ENCODE measurements at regions not wholly inside any gene's neighbourhood (a gene's known extent, or its start where the extent isn't known, plus 50 kb on each side); places are given as distances from the start of the nearest gene placed in this dataset.

GRCh38 chr10:61188691-61189090 is 244.7 kb upstream of the RHOBTB1 start:
- no peak for DNase-seq (ENCODE audit: low read depth in 2 of 2)

GRCh38 chr10:61188101-61188500 is 244.1 kb upstream of the RHOBTB1 start:
- DNase-seq (ENCODE audit: low read depth in 2 of 2): no peak

- DNase-seq (ENCODE audit: low read depth in 2 of 2): no peak
These were observed 243.6 kb upstream of the RHOBTB1 start for GRCh38 chr10:61187601-61188000.

GRCh38 chr10:61186408-61186807 is 242.4 kb upstream of the RHOBTB1 start:
- no peak for DNase-seq (ENCODE audit: low read depth in 2 of 2)

- DNase-seq (ENCODE audit: low read depth in 2 of 2): no peak
These were observed 240.4 kb upstream of the RHOBTB1 start for GRCh38 chr10:61184429-61184828.

- DNase-seq (ENCODE audit: low read depth in 2 of 2): no peak
These were observed 240.0 kb upstream of the RHOBTB1 start for GRCh38 chr10:61183967-61184366.

- DNase-seq (ENCODE audit: low read depth in 2 of 2): no peak
These were observed 237.8 kb upstream of the RHOBTB1 start for GRCh38 chr10:61181832-61182231.

- DNase-seq (ENCODE audit: low read depth in 2 of 2): no peak
These were observed 235.8 kb upstream of the RHOBTB1 start for GRCh38 chr10:61179771-61180170.

- DNase-seq (ENCODE audit: low read depth in 2 of 2): no peak
These were observed 232.4 kb upstream of the RHOBTB1 start for GRCh38 chr10:61176424-61176823.

GRCh38 chr10:61175316-61175715 is 231.3 kb upstream of the RHOBTB1 start:
- DNase-seq (ENCODE audit: low read depth in 2 of 2): peak in 1 of 2 experiments; percentile 34

- DNase-seq (ENCODE audit: low read depth in 2 of 2): no peak
These were observed 229.5 kb upstream of the RHOBTB1 start for GRCh38 chr10:61173450-61173849.

GRCh38 chr10:61172182-61172926 is 228.4 kb upstream of the RHOBTB1 start:
- no peak for DNase-seq (ENCODE audit: low read depth in 2 of 2)

GRCh38 chr10:61170594-61170993 is 226.6 kb upstream of the RHOBTB1 start:
- DNase-seq (ENCODE audit: low read depth in 2 of 2): no peak

GRCh38 chr10:61169294-61169693 is 225.3 kb upstream of the RHOBTB1 start:
- no peak for DNase-seq (ENCODE audit: low read depth in 2 of 2)

- DNase-seq (ENCODE audit: low read depth in 2 of 2): no peak
These were observed 222.5 kb upstream of the RHOBTB1 start for GRCh38 chr10:61166489-61166888.

- no peak for DNase-seq (ENCODE audit: low read depth in 2 of 2)
These were observed 222.1 kb upstream of the RHOBTB1 start for GRCh38 chr10:61166065-61166464.

- no peak for DNase-seq (ENCODE audit: low read depth in 2 of 2)
These were observed 220.6 kb upstream of the RHOBTB1 start for GRCh38 chr10:61164458-61165160.

- no peak for DNase-seq (ENCODE audit: low read depth in 2 of 2)
These were observed 219.4 kb upstream of the RHOBTB1 start for GRCh38 chr10:61163403-61163802.

GRCh38 chr10:61160253-61160652 is 216.3 kb upstream of the RHOBTB1 start:
- DNase-seq (ENCODE audit: low read depth in 2 of 2): no peak

GRCh38 chr10:61159253-61159652 is 215.3 kb upstream of the RHOBTB1 start:
- no peak for DNase-seq (ENCODE audit: low read depth in 2 of 2)

- DNase-seq (ENCODE audit: low read depth in 2 of 2): no peak
These were observed 213.2 kb upstream of the RHOBTB1 start for GRCh38 chr10:61157182-61157581.

- DNase-seq (ENCODE audit: low read depth in 2 of 2): peak in 1 of 2 experiments; percentile 35
These were observed 209.8 kb upstream of the RHOBTB1 start for GRCh38 chr10:61153771-61154170.

GRCh38 chr10:61151059-61151458 is 207.1 kb upstream of the RHOBTB1 start:
- no peak for DNase-seq (ENCODE audit: low read depth in 2 of 2)

Data from fibroblast of skin of left quadriceps (primary cell).